Loucy (cell line): ENCODE measurements at regions not wholly inside any gene's neighbourhood (a gene's known extent, or its start where the extent isn't known, plus 50 kb on each side); places are given as distances from the start of the nearest gene placed in this dataset.

Experiments
- EZH2phosphoT487 ChIP-seq: fragments of 200-600 bp; IDR thresholded peaks from 2 replicates; pipeline ENCODE4 v1.6.1; 2018; ENCODE audit warnings: antibody characterized with exemption, mild to moderate bottlenecking, moderate library complexity, borderline replicate concordance
- TF ChIP-seq, protein P1 (sequence below): fragments of 200-600 bp; sonication (generic); conservative IDR thresholded peaks from 2 replicates; pipeline ENCODE4 v1.5.1; 2014; ENCODE audit warnings: mild to moderate bottlenecking, antibody characterized with exemption, low read length

DNA sequence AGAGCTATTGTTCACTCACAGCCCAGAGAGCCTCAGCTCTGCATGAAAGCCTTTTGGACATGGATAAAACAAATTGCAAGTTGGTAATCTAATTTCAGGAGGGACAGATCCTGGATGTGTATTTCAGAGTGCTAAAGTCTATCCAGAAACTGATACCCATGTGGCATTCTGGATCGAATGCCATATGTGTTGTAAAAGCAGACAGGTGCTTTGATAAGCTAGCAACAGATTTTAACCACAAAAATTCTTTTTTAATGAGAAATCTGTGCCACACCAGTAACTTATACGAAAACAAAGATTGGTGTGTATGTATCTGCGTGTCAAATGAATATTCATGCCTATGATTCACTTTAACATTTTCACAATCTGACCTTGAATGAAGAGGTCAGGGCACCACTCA, 936.6 kb upstream of the MAP3K7 start:
- TF ChIP-seq, protein P1, sequence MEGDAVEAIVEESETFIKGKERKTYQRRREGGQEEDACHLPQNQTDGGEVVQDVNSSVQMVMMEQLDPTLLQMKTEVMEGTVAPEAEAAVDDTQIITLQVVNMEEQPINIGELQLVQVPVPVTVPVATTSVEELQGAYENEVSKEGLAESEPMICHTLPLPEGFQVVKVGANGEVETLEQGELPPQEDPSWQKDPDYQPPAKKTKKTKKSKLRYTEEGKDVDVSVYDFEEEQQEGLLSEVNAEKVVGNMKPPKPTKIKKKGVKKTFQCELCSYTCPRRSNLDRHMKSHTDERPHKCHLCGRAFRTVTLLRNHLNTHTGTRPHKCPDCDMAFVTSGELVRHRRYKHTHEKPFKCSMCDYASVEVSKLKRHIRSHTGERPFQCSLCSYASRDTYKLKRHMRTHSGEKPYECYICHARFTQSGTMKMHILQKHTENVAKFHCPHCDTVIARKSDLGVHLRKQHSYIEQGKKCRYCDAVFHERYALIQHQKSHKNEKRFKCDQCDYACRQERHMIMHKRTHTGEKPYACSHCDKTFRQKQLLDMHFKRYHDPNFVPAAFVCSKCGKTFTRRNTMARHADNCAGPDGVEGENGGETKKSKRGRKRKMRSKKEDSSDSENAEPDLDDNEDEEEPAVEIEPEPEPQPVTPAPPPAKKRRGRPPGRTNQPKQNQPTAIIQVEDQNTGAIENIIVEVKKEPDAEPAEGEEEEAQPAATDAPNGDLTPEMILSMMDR: no peak
- no peak for TF ChIP-seq EZH2phosphoT487
